HG03108 (cell line): ENCODE measurements at regions not wholly inside any gene's neighbourhood (a gene's known extent, or its start where the extent isn't known, plus 50 kb on each side); places are given as distances from the start of the nearest gene placed in this dataset.

Source experiments
- ATAC-seq: cut with Tn5 transposase; IDR thresholded peaks from one replicate; pipeline ENCODE4 v1.9.1; 2021; ENCODE audit warnings: moderate library complexity; ENCODE audit not compliant: unreplicated experiment

DNA sequence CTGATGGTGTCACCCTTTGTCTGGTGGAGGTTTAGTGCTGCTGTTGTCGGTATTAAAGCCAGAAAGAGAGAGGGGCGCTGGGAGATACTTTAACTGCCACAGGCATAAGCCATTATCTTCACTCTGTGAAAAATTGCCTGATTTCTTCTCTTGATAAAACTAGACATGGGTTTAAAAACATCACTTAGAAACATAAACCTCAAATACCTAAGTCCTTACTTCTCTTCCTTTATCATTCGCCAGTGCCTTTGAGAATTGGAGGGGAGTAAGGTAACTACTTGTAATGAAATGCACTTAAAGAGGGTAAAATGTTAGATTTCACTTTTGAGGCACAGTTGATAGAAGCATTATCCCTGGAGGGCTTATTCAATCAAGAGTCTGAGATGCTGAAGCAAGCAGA, 434.5 kb downstream of the OLFM4 start:
- no peak for ATAC-seq

- no peak for ATAC-seq
Observed at GRCh38 chr13:53466576-53466975, 438.0 kb downstream of the OLFM4 start.

- ATAC-seq = no peak
Observed at GRCh38 chr13:53473397-53473796, 444.8 kb downstream of the OLFM4 start.

GRCh38 chr13:53474878-53475277, 446.3 kb downstream of the OLFM4 start:
- ATAC-seq = no peak

DNA sequence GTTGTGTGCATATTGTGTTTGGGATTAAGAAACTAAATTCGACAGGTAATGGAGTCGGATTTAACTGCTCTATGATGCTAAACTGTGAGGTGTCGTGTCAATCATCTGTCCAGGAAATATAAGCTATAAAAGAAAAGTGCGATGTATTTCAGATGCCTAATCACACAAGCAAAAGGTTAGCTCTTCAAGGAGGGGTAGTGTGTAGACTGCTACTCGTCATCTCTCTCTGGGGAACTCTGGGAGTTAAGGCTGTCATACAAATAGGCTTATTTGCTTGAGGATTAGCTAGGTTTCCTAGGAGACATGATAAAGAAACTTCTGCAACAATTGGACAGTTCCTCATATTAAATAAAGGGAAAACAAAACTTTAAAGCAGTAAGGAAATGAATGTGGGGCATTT, 462.1 kb downstream of the OLFM4 start:
- no peak for ATAC-seq

GRCh38 chr13:53494406-53494805, 465.8 kb downstream of the OLFM4 start:
- ATAC-seq = no peak

- no peak for ATAC-seq
Observed at GRCh38 chr13:53499576-53500133, 471.0 kb downstream of the OLFM4 start.

GRCh38 chr13:53501387-53501786, 472.8 kb downstream of the OLFM4 start:
- ATAC-seq = no peak

DNA sequence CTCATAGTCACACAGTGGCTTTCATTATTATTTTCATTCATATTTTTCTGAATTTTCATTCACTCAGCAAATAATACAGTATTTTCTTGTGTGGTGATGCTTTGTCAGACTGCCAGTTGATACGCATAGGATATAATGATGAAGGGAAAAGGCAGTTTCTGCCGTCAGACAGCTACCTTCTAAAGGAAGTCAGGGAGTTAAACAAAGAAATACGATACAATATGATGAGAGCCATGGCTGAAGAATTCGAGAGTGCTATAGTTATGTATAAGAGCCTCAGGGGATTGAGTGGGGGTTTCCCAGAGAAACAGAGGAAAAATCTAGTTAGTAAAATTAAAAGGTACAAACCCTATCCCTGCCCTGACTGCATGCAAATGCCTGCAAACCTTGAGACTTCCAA, 479.1 kb downstream of the OLFM4 start:
- ATAC-seq = no peak

DNA sequence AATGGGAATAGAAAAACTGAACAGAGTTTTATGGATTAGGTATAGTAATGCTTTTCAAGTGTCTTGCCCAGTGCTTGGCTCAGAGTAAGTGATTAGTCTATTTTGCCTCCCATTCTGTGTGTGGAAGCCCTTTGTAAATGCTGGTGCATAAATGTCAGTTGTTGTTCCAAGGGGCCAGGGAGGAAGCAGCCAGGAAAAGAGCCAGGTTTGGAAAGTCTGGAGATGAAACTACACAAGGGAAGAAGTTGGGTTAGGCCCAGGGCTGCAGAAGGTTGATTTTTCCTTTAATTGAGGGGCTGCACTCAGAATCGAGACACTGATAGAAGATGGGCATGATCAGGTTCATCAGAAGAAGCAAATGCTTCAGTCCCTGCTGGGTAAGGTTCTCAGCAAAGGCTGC, 484.0 kb downstream of the OLFM4 start:
- no peak for ATAC-seq

- ATAC-seq = no peak
Observed at GRCh38 chr13:53513226-53513625, 484.6 kb downstream of the OLFM4 start.

DNA sequence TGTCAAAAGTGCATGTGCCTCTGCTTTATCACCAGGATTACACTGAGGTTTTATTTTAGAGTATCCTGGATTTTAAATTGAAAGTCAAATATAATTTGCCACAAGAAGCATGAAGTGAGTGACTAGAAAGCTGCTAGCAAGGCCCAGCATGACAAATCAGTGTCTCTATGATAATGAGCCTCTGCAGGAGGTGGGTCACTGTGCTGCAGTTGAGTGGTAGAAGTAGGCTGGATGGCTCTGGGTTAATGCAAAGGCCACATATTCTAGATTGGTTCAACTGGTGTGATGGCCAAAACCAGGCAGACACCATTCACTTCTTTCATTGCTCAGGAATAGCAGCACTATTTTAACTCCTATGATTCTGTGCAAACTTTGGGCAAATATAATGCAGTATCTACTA, 491.5 kb downstream of the OLFM4 start:
- ATAC-seq = no peak

GRCh38 chr13:53522034-53522433, 493.4 kb downstream of the OLFM4 start:
- ATAC-seq = no peak

- no peak for ATAC-seq
Observed at GRCh38 chr13:53537586-53537985, 509.0 kb downstream of the OLFM4 start.

DNA sequence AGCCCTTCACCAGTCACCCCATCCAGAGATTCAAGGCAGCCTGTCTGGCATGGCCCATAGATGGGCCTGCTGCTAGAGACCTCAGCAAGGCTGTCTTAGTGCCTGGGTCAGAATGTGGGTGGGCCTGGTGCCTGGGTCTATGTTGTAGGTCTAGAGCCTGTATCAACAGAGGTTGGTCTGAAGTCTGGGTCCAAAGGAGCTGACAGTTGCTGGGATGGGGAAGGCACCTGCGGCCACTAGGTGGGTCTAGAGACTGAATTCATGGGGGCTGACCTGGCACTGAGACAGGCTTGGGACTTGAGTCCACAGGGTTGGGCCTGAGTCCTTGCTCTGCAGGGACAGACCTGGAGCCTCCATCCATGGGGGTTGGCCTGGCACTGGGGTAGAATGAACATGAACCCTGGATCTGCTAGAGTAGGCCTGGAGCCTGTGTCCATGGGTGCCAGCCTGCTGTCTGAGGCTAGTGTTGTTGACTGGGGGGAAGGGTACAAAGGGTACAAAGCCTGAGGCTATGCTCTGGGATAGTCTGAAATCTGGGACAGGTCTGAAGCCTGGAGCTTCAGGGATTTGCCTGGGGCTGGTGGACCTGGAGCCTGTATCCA, 516.8 kb downstream of the OLFM4 start:
- no peak for ATAC-seq

DNA sequence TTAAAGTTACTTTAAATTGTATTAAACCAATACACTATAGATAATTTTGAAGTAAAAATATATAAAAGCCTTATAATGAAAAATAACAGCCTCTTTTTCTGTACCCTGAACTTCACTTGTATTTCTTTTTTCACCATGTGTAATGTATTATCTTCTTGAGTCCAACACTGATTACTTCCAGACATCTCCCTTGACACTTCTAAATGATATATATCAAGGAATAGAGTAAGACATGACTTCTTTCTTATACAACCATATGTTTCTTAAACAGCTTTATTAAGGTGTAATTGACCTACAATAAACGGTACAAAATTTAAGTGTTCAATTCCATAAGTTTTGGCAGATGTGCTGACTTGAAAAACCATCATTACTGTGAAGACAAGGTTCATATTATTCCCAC, 531.9 kb downstream of the OLFM4 start:
- ATAC-seq = no peak

DNA sequence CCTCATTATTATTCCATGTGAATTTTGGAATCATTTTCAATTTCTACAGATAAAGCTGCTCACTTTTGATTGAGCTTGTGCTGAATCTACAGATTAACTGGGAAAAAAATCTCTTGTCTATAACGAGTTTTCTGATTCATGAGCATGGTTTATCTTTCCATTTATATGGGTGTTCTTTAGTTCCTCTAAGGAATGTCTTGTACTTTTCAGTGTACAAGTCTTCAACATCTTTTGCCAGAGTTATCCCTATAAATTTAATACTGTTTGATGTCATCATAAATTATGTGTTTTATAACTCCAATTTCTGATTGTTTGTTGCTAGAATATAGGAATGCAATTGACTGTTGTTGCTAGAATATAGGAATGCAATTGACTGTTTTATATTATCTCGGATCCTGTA, 533.8 kb downstream of the OLFM4 start:
- ATAC-seq = no peak

DNA sequence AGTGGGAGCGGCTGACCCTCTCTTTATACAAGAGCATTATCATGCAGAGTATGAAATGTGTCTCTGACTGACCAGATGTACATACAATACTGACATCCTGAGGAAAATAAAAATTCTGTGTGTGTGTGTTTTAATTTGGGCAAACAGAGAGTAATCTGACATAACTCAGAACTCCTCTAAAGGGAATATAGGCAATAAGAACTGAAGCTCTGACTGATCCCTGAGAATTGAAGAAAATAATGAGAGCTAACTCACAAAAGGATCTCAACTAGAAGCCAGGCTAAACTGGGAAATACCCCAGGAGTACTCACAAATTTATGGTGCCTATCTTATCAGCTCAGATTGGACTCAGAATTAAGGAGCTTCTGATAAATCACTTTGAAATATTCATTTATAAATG, 539.9 kb downstream of the OLFM4 start:
- ATAC-seq = no peak

DNA sequence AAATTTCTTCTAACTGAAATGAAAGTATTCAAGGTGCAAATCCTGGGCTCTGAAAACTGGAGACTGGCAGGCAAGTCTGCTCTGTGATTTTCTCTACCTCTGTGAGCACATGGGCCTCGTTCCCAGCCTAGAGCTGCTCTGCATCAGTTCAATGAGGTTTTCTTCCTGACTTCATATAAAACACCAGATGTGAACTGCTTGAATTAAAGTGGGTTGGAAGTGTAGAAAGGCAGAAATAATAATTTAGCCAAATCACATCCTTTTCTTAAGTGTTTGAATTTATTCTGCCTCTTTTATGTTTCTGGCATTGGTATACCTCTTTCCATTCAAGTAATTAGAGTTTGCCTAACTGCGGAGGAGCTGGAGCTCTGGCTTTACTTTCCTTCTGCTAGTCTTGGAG, 540.8 kb downstream of the OLFM4 start:
- no peak for ATAC-seq

DNA sequence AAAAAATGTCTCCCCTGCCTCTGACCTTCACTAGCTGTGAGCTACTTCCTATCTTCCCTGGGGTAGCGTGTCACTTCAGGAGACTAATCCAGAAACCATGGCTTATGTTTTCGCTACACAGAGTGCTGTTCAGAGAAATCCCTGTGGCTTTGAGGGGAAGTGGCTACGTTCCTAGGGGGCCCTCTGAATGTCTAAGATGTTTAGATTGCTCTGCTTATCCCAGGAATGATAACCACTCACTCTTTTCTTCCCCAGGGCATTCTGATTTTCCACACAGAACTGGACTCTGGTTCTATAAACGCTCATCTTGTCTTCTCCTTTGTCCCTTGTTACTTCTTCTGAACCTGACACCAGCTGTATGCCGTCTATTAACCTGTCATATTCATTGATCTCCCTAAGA, 572.5 kb downstream of the OLFM4 start:
- no peak for ATAC-seq

GRCh38 chr13:53605326-53605725, 576.7 kb downstream of the OLFM4 start:
- no peak for ATAC-seq

GRCh38 chr13:53612200-53612599, 583.6 kb downstream of the OLFM4 start:
- no peak for ATAC-seq

GRCh38 chr13:53622456-53622855, 593.8 kb downstream of the OLFM4 start:
- no peak for ATAC-seq
